Trophoblast cell (in vitro differentiated cells and primary cell): ENCODE measurements at regions not wholly inside any gene's neighbourhood (a gene's known extent, or its start where the extent isn't known, plus 50 kb on each side); places are given as distances from the start of the nearest gene placed in this dataset.
A peak's percentile ranks its signal among the peaks of the same experiment; 100 is the strongest.

Source experiments
- DNase-seq, 2 donors: peaks; one replicate each; pipeline ENCODE4 v3.0.0-alpha.2; 2016
- H2AFZ ChIP-seq: 2 replicates; pipeline ENCODE4 v1.6.1; 2013; ENCODE audit warnings: low read length, moderate library complexity, mild to moderate bottlenecking; ENCODE audit not compliant: insufficient read depth, poor library complexity
- H2AK5ac ChIP-seq: 2 replicates; pipeline ENCODE4 v1.6.1; 2013; ENCODE audit warnings: mild to moderate bottlenecking, low read length
- H2BK120ac ChIP-seq: 2 replicates; pipeline ENCODE4 v1.6.1; 2013; ENCODE audit warnings: low read length, mild to moderate bottlenecking, moderate library complexity; ENCODE audit not compliant: insufficient read depth, poor library complexity
- H2BK12ac ChIP-seq: 2 replicates; pipeline ENCODE4 v1.6.1; 2013; ENCODE audit warnings: mild to moderate bottlenecking, low read length, moderate library complexity
- H2BK5ac ChIP-seq: 2 replicates; pipeline ENCODE4 v1.6.1; 2013; ENCODE audit warnings: low read length, low read depth, moderate library complexity, mild to moderate bottlenecking; ENCODE audit not compliant: poor library complexity
- H3K14ac ChIP-seq: 2 replicates; pipeline ENCODE4 v1.6.1; 2013; ENCODE audit warnings: mild to moderate bottlenecking, low read length
- H3K18ac ChIP-seq: 2 replicates; pipeline ENCODE4 v1.6.1; 2013; ENCODE audit warnings: mild to moderate bottlenecking, low read length
- H3K23ac ChIP-seq: 2 replicates; pipeline ENCODE4 v1.6.1; 2013; ENCODE audit warnings: low read length
- H3K27ac ChIP-seq: 2 replicates; pipeline ENCODE4 v1.5.1; 2013; ENCODE audit warnings: low read depth, mild to moderate bottlenecking, inconsistent platforms, low read length, moderate library complexity
- H3K27me3 ChIP-seq: 2 replicates; pipeline ENCODE4 v1.6.1; 2013; ENCODE audit warnings: inconsistent platforms, mild to moderate bottlenecking, low read length, moderate library complexity; ENCODE audit not compliant: insufficient read depth
- H3K36me3 ChIP-seq, 2 experiments: 1 replicate in 1 of 2; 2 replicates in 1 of 2; pipeline ENCODE4 v1.6.1; 2013; ENCODE audit warnings: low read length in 2 of 2, mild to moderate bottlenecking in 2 of 2, moderate library complexity in 1 of 2; ENCODE audit not compliant: insufficient read depth in 2 of 2, control insufficient read depth in 1 of 2
- H3K4ac ChIP-seq: 2 replicates; pipeline ENCODE4 v1.6.1; 2013; ENCODE audit warnings: low read depth, mild to moderate bottlenecking, low read length, moderate library complexity
- H3K4me1 ChIP-seq, 2 experiments: 1 replicate in 1 of 2; 2 replicates in 1 of 2; pipeline ENCODE4 v1.6.1; 2013; ENCODE audit warnings: low read length in 2 of 2, mild to moderate bottlenecking in 2 of 2, moderate library complexity in 1 of 2; ENCODE audit not compliant: insufficient read depth in 2 of 2, control insufficient read depth in 1 of 2
- H3K4me2 ChIP-seq: 2 replicates; pipeline ENCODE4 v1.6.1; 2013; ENCODE audit warnings: inconsistent platforms, mild to moderate bottlenecking, low read length, moderate library complexity
- H3K4me3 ChIP-seq: 2 replicates; pipeline ENCODE4 v1.5.1; 2013; ENCODE audit warnings: mild to moderate bottlenecking, low read depth, low read length, inconsistent platforms
- H3K79me1 ChIP-seq: one replicate; pipeline ENCODE4 v1.6.1; 2013; ENCODE audit warnings: low read length
- H3K79me2 ChIP-seq: 2 replicates; pipeline ENCODE4 v1.6.1; 2013; ENCODE audit warnings: low read length, mild to moderate bottlenecking; ENCODE audit not compliant: control insufficient read depth, insufficient read depth, poor library complexity
- H3K9ac ChIP-seq: 2 replicates; pipeline ENCODE4 v1.6.1; 2013; ENCODE audit warnings: mild to moderate bottlenecking, low read length
- H3K9me3 ChIP-seq: 2 replicates; pipeline ENCODE4 v1.6.1; 2013; ENCODE audit warnings: low read depth, mild to moderate bottlenecking, control low read depth, inconsistent platforms, low read length; ENCODE audit not compliant: insufficient read depth
- H4K12ac ChIP-seq: 2 replicates; pipeline ENCODE4 v1.6.1; 2013; ENCODE audit warnings: low read depth, mild to moderate bottlenecking, low read length, moderate library complexity
- H4K8ac ChIP-seq: 2 replicates; pipeline ENCODE4 v1.6.1; 2013; ENCODE audit warnings: low read depth, mild to moderate bottlenecking, low read length, moderate library complexity
- H4K91ac ChIP-seq: one replicate; pipeline ENCODE4 v1.6.1; 2013; ENCODE audit warnings: low read depth, mild to moderate bottlenecking, low read length, moderate library complexity
- WGBS: extraction: QIAGEN DNeasy Blood & Tissue Kit; methylation state at CpG from one replicate; pipeline ENCODE4 v1.1.7; 2013; ENCODE audit warnings: missing lambda C conversion rate; ENCODE audit not compliant: insufficient read length, insufficient coverage; ENCODE audit errors: extremely low coverage; 5-methylcytosine and 5-hydroxymethylcytosine counted together

GRCh38 chr7:33712020-33712414, 193.3 kb upstream of the BMPER start:
- peaks cover 2% of the 10 kb centered on the region for H3K79me1 ChIP-seq
- no peak overlapping the region for H2BK12ac ChIP-seq
- H3K4me2 ChIP-seq = no peak overlapping the region
- H2AFZ ChIP-seq = no peak overlapping the region
- no peak overlapping the region for H3K4ac ChIP-seq
- H3K18ac ChIP-seq = no peak overlapping the region
- no CpG with 5 or more reads among the region's 4 CpGs for WGBS
- no peak overlapping the region for H3K14ac ChIP-seq
- H2AK5ac ChIP-seq = no peak overlapping the region
- no peak overlapping the region for H2BK120ac ChIP-seq
- H3K27me3 ChIP-seq = no peaks in the 10 kb centered on the region
- no peak overlapping the region for H2BK5ac ChIP-seq
- no peak overlapping the region for H3K9ac ChIP-seq
- no peaks in the 10 kb centered on the region for H3K79me2 ChIP-seq
- H3K36me3 ChIP-seq = no peaks in the 10 kb centered on the region
- no peaks in the 10 kb centered on the region for H3K9me3 ChIP-seq
- no peak overlapping the region for H4K12ac ChIP-seq
- no peak overlapping the region for H3K4me3 ChIP-seq
- H3K23ac ChIP-seq = no peak overlapping the region
- no peak overlapping the region for H4K91ac ChIP-seq
- DNase-seq = no peak
- peaks cover 6 to 9% of the 10 kb centered on the region in 2 experiments for H3K4me1 ChIP-seq
- H3K27ac ChIP-seq = no peak overlapping the region
- no peak overlapping the region for H4K8ac ChIP-seq

- Histone ChIP-seq H2AK5ac (no peak overlapping the region), H3K4me3 (no peak overlapping the region), H3K14ac (no peak overlapping the region), H2BK12ac (no peak overlapping the region), H2AFZ (no peak overlapping the region), H2BK120ac (no peak overlapping the region), H4K12ac (no peak overlapping the region), H3K4me2 (no peak overlapping the region), H3K79me2 (no peaks in the 10 kb centered on the region), H4K91ac (no peak overlapping the region), H3K27ac (no peak overlapping the region), H3K4me1 (peaks cover 8 to 9% of the 10 kb centered on the region in 2 experiments), H3K9me3 (no peaks in the 10 kb centered on the region), H3K79me1 (peaks cover 2% of the 10 kb centered on the region), H3K27me3 (no peaks in the 10 kb centered on the region), H3K36me3 (no peaks in the 10 kb centered on the region), H3K18ac (no peak overlapping the region), H3K4ac (no peak overlapping the region), H2BK5ac (no peak overlapping the region), H3K23ac (no peak overlapping the region), H3K9ac (no peak overlapping the region), H4K8ac (no peak overlapping the region)
- no CpG with 5 or more reads among the region's 5 CpGs for WGBS
- DNase-seq = no peak
These were observed 191.1 kb upstream of the BMPER start for GRCh38 chr7:33714208-33714607.

GRCh38 chr7:33716581-33717477, 188.5 kb upstream of the BMPER start:
- H3K4me2 ChIP-seq = no peak overlapping the region
- no peaks in the 10 kb centered on the region for H3K79me2 ChIP-seq
- H3K9me3 ChIP-seq = no peaks in the 10 kb centered on the region
- H2BK120ac ChIP-seq = no peak overlapping the region
- H3K27me3 ChIP-seq = no peaks in the 10 kb centered on the region
- H4K12ac ChIP-seq = no peak overlapping the region
- peaks cover 4 to 7% of the 10 kb centered on the region in 2 experiments for H3K4me1 ChIP-seq
- H3K4ac ChIP-seq = no peak overlapping the region
- H4K8ac ChIP-seq = no peak overlapping the region
- H3K4me3 ChIP-seq = no peak overlapping the region
- DNase-seq = peak; percentile 63 to 87
- no CpG with 5 or more reads among the region's 2 CpGs for WGBS
- no peak overlapping the region for H3K9ac ChIP-seq
- no peak overlapping the region for H4K91ac ChIP-seq
- H3K79me1 ChIP-seq = peaks cover 2% of the 10 kb centered on the region
- H3K14ac ChIP-seq = peak overlapping the region; percentile 20
- H3K18ac ChIP-seq = no peak overlapping the region
- H2AFZ ChIP-seq = no peak overlapping the region
- no peak overlapping the region for H2AK5ac ChIP-seq
- H3K27ac ChIP-seq = no peak overlapping the region
- no peak overlapping the region for H3K23ac ChIP-seq
- H2BK5ac ChIP-seq = no peak overlapping the region
- peak overlapping the region; percentile 23 for H2BK12ac ChIP-seq
- no peaks in the 10 kb centered on the region for H3K36me3 ChIP-seq

- DNase-seq = no peak
- peak overlapping the region; percentile 34 for H2BK120ac ChIP-seq
- no peaks in the 10 kb centered on the region for H3K79me2 ChIP-seq
- no peak overlapping the region for H3K27ac ChIP-seq
- H2BK5ac ChIP-seq = no peak overlapping the region
- peak overlapping the region; percentile 23 for H2BK12ac ChIP-seq
- WGBS = no CpG with 5 or more reads among the region's 5 CpGs
- peaks cover 14% of the 10 kb centered on the region in 2 experiments for H3K4me1 ChIP-seq
- H3K4me3 ChIP-seq = no peak overlapping the region
- H4K8ac ChIP-seq = no peak overlapping the region
- H4K91ac ChIP-seq = peak overlapping the region; percentile 10
- no peak overlapping the region for H3K18ac ChIP-seq
- no peaks in the 10 kb centered on the region for H3K9me3 ChIP-seq
- no peak overlapping the region for H3K9ac ChIP-seq
- no peaks in the 10 kb centered on the region for H3K36me3 ChIP-seq
- no peaks in the 10 kb centered on the region for H3K27me3 ChIP-seq
- no peak overlapping the region for H3K4ac ChIP-seq
- no peak overlapping the region for H4K12ac ChIP-seq
- H2AFZ ChIP-seq = no peak overlapping the region
- H2AK5ac ChIP-seq = peak overlapping the region; percentile 22
- H3K23ac ChIP-seq = no peak overlapping the region
- H3K14ac ChIP-seq = peak overlapping the region; percentile 8
- H3K79me1 ChIP-seq = peaks cover 9% of the 10 kb centered on the region
- no peak overlapping the region for H3K4me2 ChIP-seq
These were observed 186.2 kb upstream of the BMPER start for GRCh38 chr7:33719059-33719581.
